NCI-H524 (cell line): ENCODE measurements at regions not wholly inside any gene's neighbourhood (a gene's known extent, or its start where the extent isn't known, plus 50 kb on each side); places are given as distances from the start of the nearest gene placed in this dataset.
A peak's percentile ranks its signal among the peaks of the same experiment; 100 is the strongest.
"Not testable (repeated sequence)": the region's sequence is repeated elsewhere in the genome, so short reads cannot be mapped to it uniquely, and the experiment has no call there.

ENCODE experiments used
- DNase-seq, 2 experiments: peaks; one replicate each; lab custom pipeline; 2025; lab: John Stamatoyannopoulos, UW

GRCh38 chr3:90068783-90069182, 961.4 kb downstream of the EPHA3 start:
- no peak for DNase-seq

DNA sequence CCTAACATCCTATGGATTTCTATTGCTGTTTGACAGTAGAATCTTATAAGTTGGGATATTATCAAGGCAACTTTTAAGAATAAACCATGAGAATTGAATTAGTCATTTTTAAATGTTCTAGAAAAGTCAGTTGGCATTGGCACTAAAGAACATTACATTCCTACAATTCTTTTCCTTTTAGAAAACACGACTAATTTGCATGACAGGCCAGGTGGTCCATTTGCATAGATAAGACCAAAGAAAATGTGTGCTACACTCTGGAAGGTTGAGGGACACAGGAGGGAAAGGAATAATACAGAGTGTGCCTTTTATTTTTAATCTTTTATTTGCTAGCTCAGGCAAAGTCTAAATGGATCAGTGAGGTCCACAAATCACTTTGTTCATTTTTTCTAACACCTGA, 962.3 kb downstream of the EPHA3 start:
- DNase-seq: no peak

DNA sequence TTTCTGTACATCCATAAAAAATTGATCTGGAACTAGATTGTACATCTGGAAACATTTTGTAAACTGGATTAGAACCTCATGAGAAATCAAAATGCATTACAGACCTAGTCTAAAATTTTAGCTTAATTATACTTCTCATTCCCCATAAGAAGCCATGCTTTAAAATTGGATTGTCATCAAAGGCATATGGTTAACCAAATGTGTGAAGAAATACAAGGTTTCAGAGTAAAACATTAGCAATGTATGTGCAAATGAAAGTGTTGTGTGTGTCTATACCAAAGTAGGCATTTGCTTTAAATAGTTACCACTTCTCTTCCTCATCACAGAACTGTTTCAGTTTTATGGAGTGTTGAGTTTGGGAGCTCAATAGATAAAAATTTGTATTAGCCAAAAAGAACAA, 968.7 kb downstream of the EPHA3 start:
- no peak for DNase-seq

GRCh38 chr3:90080988-90081387, 973.6 kb downstream of the EPHA3 start:
- no peak for DNase-seq

- not testable (repeated sequence) for DNase-seq
Observed at GRCh38 chr3:90086297-90086696, 978.9 kb downstream of the EPHA3 start.

DNA sequence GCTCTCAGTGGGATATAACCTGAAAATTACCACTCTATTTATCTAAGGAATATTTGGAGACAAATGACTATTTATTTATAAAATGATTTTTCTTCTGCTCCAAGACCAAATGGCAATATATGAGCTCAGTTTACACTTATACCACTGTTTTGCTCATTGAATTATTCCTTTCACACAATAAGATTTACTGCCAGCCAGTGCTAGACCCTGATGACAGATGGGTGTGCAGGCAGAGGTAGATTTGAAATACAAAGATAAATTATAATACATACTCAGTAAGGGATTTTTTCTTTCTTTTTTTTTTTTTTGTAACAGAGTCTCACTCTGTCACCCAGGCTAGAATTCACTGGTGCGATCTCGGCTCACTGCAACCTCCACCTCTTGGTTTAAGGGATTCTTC, 980.3 kb downstream of the EPHA3 start:
- DNase-seq: no peak

DNA sequence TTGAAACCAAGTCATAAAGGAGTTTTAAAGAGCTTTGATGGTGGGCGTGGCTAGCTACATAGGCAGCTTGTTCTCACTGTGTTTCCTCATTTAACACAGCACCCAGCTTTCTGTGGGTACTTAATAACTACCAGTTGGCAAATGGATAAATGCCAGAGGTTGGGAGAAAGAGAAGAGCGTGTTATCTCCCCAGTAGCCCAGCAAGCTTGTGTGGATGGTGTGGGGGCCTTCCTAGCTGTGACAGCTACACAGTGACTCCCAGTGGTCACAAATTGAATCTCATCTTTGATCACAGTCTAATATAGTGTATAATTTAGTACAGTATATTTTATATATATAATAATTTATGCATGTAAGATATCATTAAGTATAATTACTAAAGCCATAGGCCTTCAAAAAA, 984.1 kb downstream of the EPHA3 start:
- DNase-seq: peak; percentile 76 to 92

DNA sequence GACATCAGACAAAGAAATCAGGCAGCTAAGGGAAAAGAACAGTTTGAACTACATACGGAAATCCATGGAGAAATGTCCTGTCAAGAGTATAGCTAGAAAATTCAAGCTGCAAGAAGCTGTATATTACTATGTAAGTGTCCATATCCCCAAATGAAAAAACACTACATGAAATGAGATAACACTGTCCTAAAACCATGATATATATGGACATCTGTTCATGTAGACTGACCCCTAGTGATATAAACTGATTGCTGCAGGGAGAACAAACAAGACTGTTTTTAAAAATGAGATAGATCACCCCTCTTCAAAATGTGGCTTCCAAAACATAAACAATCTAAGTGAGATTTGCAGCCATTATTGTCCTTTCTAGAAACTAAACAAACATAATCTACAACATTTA, 985.6 kb downstream of the EPHA3 start:
- DNase-seq: peak; percentile 7 to 29

GRCh38 chr3:90095811-90096210, 988.4 kb downstream of the EPHA3 start:
- no peak for DNase-seq

DNA sequence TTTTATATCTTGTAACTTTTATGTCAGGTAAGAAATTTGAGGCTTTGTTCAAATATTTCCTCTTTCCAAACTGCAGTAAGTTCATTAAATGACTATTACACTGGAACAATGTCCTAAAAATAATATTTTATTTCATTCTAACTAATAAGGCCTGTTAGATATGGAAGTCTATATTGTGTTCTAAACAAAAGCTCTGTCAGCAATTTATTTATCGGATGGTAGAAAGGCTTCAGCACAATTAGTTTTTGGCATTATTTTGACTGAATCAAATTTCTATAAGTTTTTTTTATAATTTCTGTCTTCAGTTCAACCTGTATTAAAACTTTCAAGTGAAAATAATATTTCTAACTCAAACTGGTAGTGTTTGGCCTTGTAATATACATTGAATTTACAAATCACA, 992.1 kb downstream of the EPHA3 start:
- DNase-seq: no peak

DNA sequence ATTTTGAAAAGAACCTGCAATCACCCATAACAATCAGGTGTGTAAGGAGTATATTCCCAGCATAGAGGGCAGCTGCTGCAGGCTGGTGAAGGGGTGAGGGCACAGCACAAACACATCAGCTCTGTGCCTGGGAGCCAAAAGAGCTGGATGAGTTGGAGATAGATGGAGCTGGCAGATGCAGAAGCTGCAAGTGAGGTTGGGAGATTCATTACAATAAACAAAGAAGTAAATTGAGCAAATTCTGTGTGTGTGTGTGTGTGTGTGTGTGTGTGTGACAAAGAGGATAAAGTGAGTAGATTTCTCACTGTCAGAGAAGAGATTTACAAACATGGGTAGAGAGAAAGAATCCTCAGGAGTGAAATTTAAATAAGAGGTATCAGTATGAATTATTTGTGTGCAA, 994.7 kb downstream of the EPHA3 start:
- DNase-seq: no peak

- no peak for DNase-seq
Observed at GRCh38 chr3:90121326-90121725, 1013.9 kb downstream of the EPHA3 start.

DNA sequence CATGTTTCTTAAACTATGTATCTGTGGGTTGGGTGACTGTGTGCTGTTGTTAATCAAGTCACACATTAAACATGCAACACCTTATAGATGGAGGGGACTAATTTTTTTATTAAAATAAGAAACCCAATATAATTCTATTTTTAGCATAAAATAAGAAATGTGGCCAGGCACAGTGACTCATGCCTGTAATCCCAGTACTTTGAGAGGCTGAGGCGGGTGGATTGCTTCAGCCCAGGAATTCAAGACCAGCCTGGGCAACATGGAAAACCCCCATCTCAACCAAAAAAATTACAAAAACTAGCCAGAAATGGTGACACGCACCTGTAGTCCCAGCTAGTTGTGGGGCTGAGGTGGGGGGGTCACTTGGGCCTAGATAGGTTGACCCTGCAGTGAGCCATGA, 1021.0 kb downstream of the EPHA3 start:
- no peak for DNase-seq

DNA sequence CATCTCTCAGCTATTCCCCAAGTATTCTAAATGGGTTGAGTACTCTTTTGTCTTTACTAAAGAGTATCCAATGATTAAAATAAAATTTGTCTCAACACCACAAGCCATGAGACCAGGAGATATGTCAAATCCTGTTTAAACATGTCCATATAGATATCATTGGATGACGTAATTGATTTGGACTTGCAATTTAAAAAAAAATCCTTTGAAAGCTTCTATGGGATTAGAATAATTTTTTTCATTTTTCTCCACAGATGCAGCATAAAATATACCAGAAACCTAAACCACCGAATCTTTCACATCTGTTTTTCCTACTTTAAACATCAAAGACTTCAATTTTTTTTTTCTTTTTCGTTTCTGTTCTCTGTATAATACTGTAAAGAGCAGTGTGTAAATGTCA, 1022.3 kb downstream of the EPHA3 start:
- no peak for DNase-seq

DNA sequence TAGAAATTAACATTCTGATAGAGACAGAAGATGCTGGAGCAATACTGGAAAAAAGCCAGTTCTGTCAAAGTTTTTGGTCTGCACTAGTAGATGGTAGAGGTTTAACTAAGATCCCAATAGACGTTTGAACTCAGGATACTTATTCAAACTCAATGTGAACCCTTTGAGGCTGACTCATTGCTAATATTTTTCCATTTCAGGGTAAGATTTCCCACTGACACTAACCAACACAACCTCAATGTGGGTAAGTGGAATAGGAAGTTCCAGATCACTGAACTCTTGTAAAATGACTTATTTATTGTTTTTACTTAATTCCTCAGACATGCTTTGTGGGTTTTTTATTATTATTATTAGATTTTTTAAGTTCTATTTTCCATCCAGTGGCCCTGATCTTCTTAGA, 1024.8 kb downstream of the EPHA3 start:
- DNase-seq: no peak

DNA sequence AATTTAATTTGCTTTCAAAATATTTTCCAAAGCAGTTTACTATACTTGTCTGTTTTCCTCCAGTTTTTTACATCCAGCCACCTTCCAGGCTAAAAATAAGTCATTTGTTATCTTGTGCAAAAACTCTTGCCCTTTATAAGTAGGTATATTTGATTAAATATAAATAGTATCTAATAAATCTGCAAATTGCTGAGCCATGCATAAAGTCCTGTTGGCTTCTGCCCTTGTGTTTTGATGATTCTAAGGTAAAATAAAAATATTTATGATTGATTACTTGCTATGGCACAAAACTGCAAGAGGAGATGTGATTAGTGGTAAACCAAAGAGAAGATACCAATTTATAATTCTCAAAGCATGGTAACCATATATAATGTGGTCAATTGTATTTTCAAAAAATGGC, 1026.7 kb downstream of the EPHA3 start:
- no peak for DNase-seq

- DNase-seq: no peak
Observed at GRCh38 chr3:90136456-90137191, 1029.2 kb downstream of the EPHA3 start.

GRCh38 chr3:90145094-90145860, 1037.9 kb downstream of the EPHA3 start:
- no peak for DNase-seq

DNA sequence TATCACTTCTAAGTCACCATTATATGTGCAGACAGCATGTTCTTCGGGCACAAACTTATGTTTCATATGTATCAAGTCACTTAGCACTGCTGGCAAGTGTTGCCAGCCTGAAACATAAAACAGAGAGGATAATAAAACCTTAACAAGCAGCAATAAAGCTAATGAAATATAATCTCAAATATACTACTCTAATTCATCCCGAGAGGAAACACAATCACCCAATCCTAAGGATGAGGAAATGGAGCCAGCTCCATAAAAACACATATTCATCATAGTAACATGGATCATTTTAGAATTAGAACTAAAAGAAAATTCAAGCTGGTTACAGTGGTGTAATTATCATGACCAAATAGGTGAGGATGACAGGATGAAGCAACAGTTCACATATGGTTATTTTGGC, 1072.7 kb downstream of the EPHA3 start:
- DNase-seq: peak in 1 of 2 experiments; percentile 17

DNA sequence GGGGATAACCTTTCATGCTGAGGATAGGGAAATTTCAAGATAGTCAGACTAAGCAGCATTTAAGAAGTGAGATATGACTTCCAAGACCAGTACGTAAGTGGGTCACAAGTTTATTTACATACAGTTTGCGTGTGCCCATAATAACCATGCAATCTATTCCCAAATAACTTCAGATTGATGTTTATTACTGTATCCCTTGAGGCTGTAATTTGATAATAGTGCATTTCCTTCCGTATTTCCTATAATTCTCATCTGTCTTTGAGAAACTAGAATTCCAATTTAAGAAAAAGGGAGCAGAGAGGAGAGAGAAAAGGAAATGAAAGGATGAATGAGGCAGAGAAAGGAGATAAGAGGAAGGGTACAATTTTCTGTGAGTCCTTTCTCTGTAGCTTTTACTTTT, 1073.1 kb downstream of the EPHA3 start:
- no peak for DNase-seq

DNA sequence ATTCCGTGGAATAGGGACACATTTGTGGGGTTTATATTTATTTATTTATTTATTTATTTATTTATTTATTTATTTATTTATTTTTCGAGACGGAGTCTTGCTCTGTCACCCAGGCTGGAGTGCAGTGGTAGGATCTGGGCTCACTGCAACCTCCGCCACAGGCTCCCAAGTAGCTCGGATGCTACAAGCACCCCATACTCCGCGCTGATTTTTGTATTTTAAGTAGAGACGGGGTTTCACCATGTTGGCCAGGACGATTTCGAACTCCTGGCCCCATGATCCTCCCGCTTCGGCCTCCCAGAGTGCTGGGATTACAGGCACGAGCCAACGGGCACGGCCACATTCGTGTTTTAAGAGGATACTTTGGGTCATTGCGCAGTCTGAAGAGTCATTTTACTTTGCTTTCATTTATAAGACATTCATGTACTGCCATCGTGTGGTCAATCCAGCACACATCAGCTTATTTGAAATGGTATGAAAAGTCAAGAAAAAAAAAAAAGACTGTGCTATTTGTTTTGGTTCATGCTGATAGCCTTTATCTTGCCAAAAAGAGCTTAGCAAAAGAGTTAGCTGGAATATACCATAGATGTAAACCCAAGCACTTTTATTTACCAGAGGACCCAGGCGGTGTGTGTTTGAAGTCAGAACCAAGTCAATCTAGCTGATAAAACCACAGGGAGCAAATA, 1075.0 kb downstream of the EPHA3 start:
- DNase-seq: peak in 1 of 2 experiments; percentile 55

GRCh38 chr3:90184861-90185260, 1077.4 kb downstream of the EPHA3 start:
- no peak for DNase-seq

GRCh38 chr3:90197383-90197782, 1090.0 kb downstream of the EPHA3 start:
- not testable (repeated sequence) for DNase-seq
